HepG2 (cell line): ENCODE measurements at regions not wholly inside any gene's neighbourhood (a gene's known extent, or its start where the extent isn't known, plus 50 kb on each side); places are given as distances from the start of the nearest gene placed in this dataset.

Experiments used
- ATAC-seq: fragments of 200-7000 bp; cut with Tn5 transposase; 3 replicates; pipeline ENCODE4 v1.9.1; 2020; ENCODE audit warnings: mild to moderate bottlenecking, moderate library complexity
- BruUV-seq: library from RNA; stranded (reverse); fragments of 400-500 nt; replicated peaks from 2 replicates; lab custom pipeline; 2021; lab: Mats Ljungman, UMichigan
- CTCF ChIA-PET: fragments of 300-600 bp; formaldehyde crosslinking; extraction: SDS; loops from one replicate; lab custom pipeline; 2021; ENCODE audit warnings: low total read pairs, inconsistent platforms, low intra/inter-chr PET ratio; lab: Yijun Ruan, JAX
- POLR2A ChIA-PET: fragments of 350-600 bp; sonication (Branson Sonifier 250); formaldehyde crosslinking; loops from one replicate; lab custom pipeline; 2020; ENCODE audit warnings: antibody characterized with exemption, inconsistent platforms; lab: Yijun Ruan, JAX
- DNase-seq: peaks from one replicate; pipeline ENCODE4 v3.0.0-alpha.2; 2015; ENCODE audit warnings: low spot score
- FAIRE-seq: peaks from 3 replicates; lab custom pipeline; 2011; peaks lifted over from hg19 to GRCh38; lab: Jason Lieb, UNC
- H2AFZ ChIP-seq: one replicate; pipeline ENCODE4 v1.6.1; 2011; ENCODE audit warnings: low read length, inconsistent platforms
- H3K27ac ChIP-seq: fragments of 300-600 bp; 3 replicates; pipeline ENCODE4 v1.8.0; 2011; ENCODE audit warnings: mixed run types, mild to moderate bottlenecking, mixed read lengths, low read length, inconsistent platforms; ENCODE audit not compliant: insufficient read depth; ENCODE audit errors: extremely low read length
- H3K27me3 ChIP-seq, 2 experiments: fragments of 200-600 bp in 1 of 2; 2 replicates in 1 of 2; 3 replicates in 1 of 2; pipeline versions ENCODE4 v1.6.0 to v1.8.0; 2011; ENCODE audit warnings: low read length in 2 of 2, mild to moderate bottlenecking in 2 of 2, moderate library complexity in 2 of 2, inconsistent platforms in 1 of 2; ENCODE audit not compliant: insufficient read depth in 2 of 2, control insufficient read depth in 1 of 2
- H3K36me3 ChIP-seq, 2 experiments: fragments of 200-600 bp in 1 of 2; replicated peaks in 1 of 2; 2 replicates in 1 of 2; 3 replicates in 1 of 2; pipeline versions ENCODE4 v1.5.1 to v1.8.0; 2011; ENCODE audit warnings: low read length in 2 of 2, inconsistent platforms in 1 of 2; ENCODE audit not compliant: insufficient read depth in 2 of 2, control insufficient read depth in 1 of 2
- H3K4me1 ChIP-seq: 2 replicates; pipeline ENCODE4 v1.5.1; 2012; ENCODE audit warnings: low read length, inconsistent platforms; ENCODE audit not compliant: insufficient read depth
- H3K4me2 ChIP-seq: 2 replicates; pipeline ENCODE4 v1.6.0; 2011; ENCODE audit warnings: low read depth, low read length, inconsistent platforms
- H3K4me3 ChIP-seq, 3 experiments: fragments of 200-600 bp in 1 of 3; sonication (generic), shearing (Covaris generic) in 1 of 3; replicated peaks in 1 of 3; 2 replicates each; pipeline ENCODE4 v1.5.1; 2011 to 2016; ENCODE audit warnings: low read length in 3 of 3, inconsistent platforms in 2 of 3, low read depth in 2 of 3, mild to moderate bottlenecking in 2 of 3, control low read depth in 1 of 3, mixed read lengths in 1 of 3; ENCODE audit not compliant: insufficient read depth in 1 of 3
- H3K79me2 ChIP-seq: one replicate; pipeline ENCODE4 v1.6.1; 2011; ENCODE audit warnings: low read length, inconsistent platforms; ENCODE audit not compliant: insufficient read depth
- H3K9ac ChIP-seq: 2 replicates; pipeline ENCODE4 v1.6.0; 2011; ENCODE audit warnings: mild to moderate bottlenecking, low read depth, low read length, inconsistent platforms; ENCODE audit not compliant: insufficient read depth
- H3K9me3 ChIP-seq: 2 replicates; pipeline ENCODE4 v1.5.1; 2012; ENCODE audit warnings: mild to moderate bottlenecking, low read length
- H4K20me1 ChIP-seq: 2 replicates; pipeline ENCODE4 v1.6.0; 2011; ENCODE audit warnings: inconsistent platforms, mild to moderate bottlenecking, low read length, moderate library complexity; ENCODE audit not compliant: insufficient read depth
- AGO1 ChIP-seq: fragments of 200-400 bp; formaldehyde crosslinking; IDR thresholded peaks from 2 replicates; pipeline ENCODE4 v1.6.1; 2017; ENCODE audit warnings: mild to moderate bottlenecking, low read depth, low read length, moderate library complexity; ENCODE audit not compliant: poor library complexity, severe bottlenecking
- CREB1 ChIP-seq, 2 experiments: fragments of 450-650 bp in 1 of 2; IDR thresholded peaks; 2 replicates each; pipeline ENCODE4 v1.6.1; 2016 to 2017; ENCODE audit warnings: control low read depth in 1 of 2, mild to moderate bottlenecking in 1 of 2, missing compliant biosample characterization in 1 of 2, missing genetic modification characterization in 1 of 2
- ISL2 ChIP-seq: sonication (generic); formaldehyde crosslinking; IDR thresholded peaks from 2 replicates; pipeline ENCODE4 v1.5.0; 2020; ENCODE audit warnings: missing genetic modification reagents
- MIER2 ChIP-seq: IDR thresholded peaks from 2 replicates; pipeline ENCODE4 v1.6.1; 2016; ENCODE audit warnings: missing biosample characterization, missing genetic modification reagents
- MLLT10 ChIP-seq: sonication (generic); formaldehyde crosslinking; IDR thresholded peaks from 2 replicates; pipeline ENCODE4 v1.4.0; 2020; ENCODE audit warnings: missing genetic modification reagents
- SMARCE1 ChIP-seq: fragments of 450-650 bp; IDR thresholded peaks from 2 replicates; pipeline ENCODE4 v1.6.1; 2017; ENCODE audit warnings: borderline replicate concordance
- ZNF441 ChIP-seq: sonication (generic); formaldehyde crosslinking; IDR thresholded peaks from 2 replicates; pipeline ENCODE4 v1.7.0; 2021; ENCODE audit warnings: missing genetic modification reagents, borderline replicate concordance
- ZNF546 ChIP-seq: sonication (generic); formaldehyde crosslinking; conservative IDR thresholded peaks from 2 replicates; pipeline ENCODE4 v1.8.1; 2023; ENCODE audit warnings: mild to moderate bottlenecking, missing genetic modification reagents
- ZNF761 ChIP-seq: sonication (generic); formaldehyde crosslinking; conservative IDR thresholded peaks from 2 replicates; pipeline ENCODE4 v1.4.0; 2020; ENCODE audit warnings: mild to moderate bottlenecking, missing genetic modification reagents
- ZNF780A ChIP-seq: sonication (generic); formaldehyde crosslinking; IDR thresholded peaks from 2 replicates; pipeline ENCODE4 v1.8.0; 2022; ENCODE audit warnings: mild to moderate bottlenecking, missing genetic modification reagents, moderate library complexity
- WGBS: methylation state at CpG from one replicate; pipeline ENCODE4 v1.1.6; 2017; ENCODE audit warnings: low lambda C conversion rate; 5-methylcytosine and 5-hydroxymethylcytosine counted together
- in situ Hi-C: cut with HindIII; loops from 2 replicates; pipeline ENCODE4 v1.10.0; 2017; ENCODE audit warnings: low pct_unique_long_range_greater_than_20kb; ENCODE audit not compliant: extremely low pct_ligation_motif_present
- intact Hi-C: fragments of 100-400 bp; cut with micrococcal nuclease; formaldehyde crosslinking; loops from one replicate; pipeline ENCODE4 v1.10.0; 2022; ENCODE audit not compliant: unreplicated experiment
- TF ChIP-seq, protein P1 (sequence below): sonication (generic); formaldehyde crosslinking; IDR thresholded peaks from 2 replicates; pipeline ENCODE4 v1.5.0; 2020; ENCODE audit warnings: missing genetic modification reagents, mild to moderate bottlenecking, borderline replicate concordance
- TF ChIP-seq, protein P2 (sequence below): sonication (generic); formaldehyde crosslinking; IDR thresholded peaks from 2 replicates; pipeline ENCODE4 v1.8.1; 2023; ENCODE audit warnings: mild to moderate bottlenecking, inconsistent platforms, moderate library complexity, missing genetic modification reagents, borderline replicate concordance
- TF ChIP-seq, protein P3 (sequence below): IDR thresholded peaks from 2 replicates; pipeline ENCODE4 v1.6.1; 2016; ENCODE audit warnings: low read depth, borderline replicate concordance
- TF ChIP-seq, protein P4 (sequence below): sonication (generic); formaldehyde crosslinking; IDR thresholded peaks from 2 replicates; pipeline ENCODE4 v1.4.0; 2020; ENCODE audit warnings: mild to moderate bottlenecking, missing genetic modification reagents
- TF ChIP-seq, protein P5 (sequence below): conservative IDR thresholded peaks from 2 replicates; pipeline ENCODE4 v1.6.1; 2018; ENCODE audit warnings: missing genetic modification reagents

DNA sequence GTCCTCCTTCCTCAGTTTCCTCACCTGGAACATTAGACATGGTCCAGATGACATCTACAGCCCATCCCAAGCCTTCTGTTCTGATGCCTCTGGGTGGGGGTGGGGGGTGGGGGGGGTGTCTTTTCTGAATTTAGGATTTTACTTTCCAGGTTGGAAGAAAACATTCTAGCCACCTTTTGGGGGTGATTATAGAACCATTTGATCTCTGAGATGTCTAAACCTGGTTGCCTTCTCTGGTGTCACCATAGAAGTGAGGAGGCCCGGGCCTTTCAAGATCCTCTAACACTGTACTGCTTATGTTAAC, 411.0 kb upstream of the ZMIZ1 start:
- Histone ChIP-seq H4K20me1 (no peaks in the 10 kb centered on the region), H3K36me3 (no peaks in the 10 kb centered on the region), H3K79me2 (no peaks in the 10 kb centered on the region), H3K4me1 (peaks cover 35% of the 10 kb centered on the region), H2AFZ (no peak overlapping the region), H3K4me2 (peak overlapping the region; percentile 86; the same call in 1 of the 2 replicates), H3K9ac (no peak overlapping the region), H3K27ac (no peak overlapping the region), H3K9me3 (no peaks in the 10 kb centered on the region), H3K4me3 (no peak overlapping the region), H3K27me3 (no peaks in the 10 kb centered on the region)
- ChIA-PET POLR2A (interaction anchor here (0.6 to 0.9 kb wide), 5 partner anchors 13 to 610 kb away, joined by 3 to 5 read pairs (median 3); no protein-coding TSS in a partner anchor), CTCF (interaction anchor here (1.2 to 1.8 kb wide), 4 partner anchors 225 to 610 kb away, joined by 3 to 8 read pairs (median 6); no protein-coding TSS in a partner anchor)
- in situ Hi-C loops (no loop called here), intact Hi-C loops (loop anchor here (1.0 to 10.0 kb wide), 7 partner anchors 116 to 611 kb away; partner anchors contain the start of gene ZMIZ1)
- FAIRE-seq (no peak), ATAC-seq (no peak), DNase-seq (no peak)
- 14% methylated on average over 1 of the region's 1 CpG for WGBS
- no TSS peak for BruUV-seq
- TF ChIP-seq MLLT10 = no peak
- TF ChIP-seq, protein P1, sequence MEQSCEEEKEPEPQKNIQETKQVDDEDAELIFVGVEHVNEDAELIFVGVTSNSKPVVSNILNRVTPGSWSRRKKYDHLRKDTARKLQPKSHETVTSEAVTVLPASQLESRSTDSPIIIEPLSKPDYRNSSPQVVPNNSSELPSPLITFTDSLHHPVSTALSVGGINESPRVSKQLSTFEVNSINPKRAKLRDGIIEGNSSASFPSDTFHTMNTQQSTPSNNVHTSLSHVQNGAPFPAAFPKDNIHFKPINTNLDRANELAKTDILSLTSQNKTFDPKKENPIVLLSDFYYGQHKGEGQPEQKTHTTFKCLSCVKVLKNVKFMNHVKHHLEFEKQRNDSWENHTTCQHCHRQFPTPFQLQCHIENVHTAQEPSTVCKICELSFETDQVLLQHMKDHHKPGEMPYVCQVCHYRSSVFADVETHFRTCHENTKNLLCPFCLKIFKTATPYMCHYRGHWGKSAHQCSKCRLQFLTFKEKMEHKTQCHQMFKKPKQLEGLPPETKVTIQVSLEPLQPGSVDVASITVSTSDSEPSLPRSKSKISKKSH (CRISPR knock-in tag) = no peak
- TF ChIP-seq SMARCE1 = no peak
- no peak for TF ChIP-seq MIER2
- no peak for TF ChIP-seq AGO1
- TF ChIP-seq CREB1 (IDR thresholded peaks at IDR 0.05) = no peak
- TF ChIP-seq CREB1 (CRISPR knock-in tag; IDR thresholded peaks at IDR 0.05) = no peak
- TF ChIP-seq, protein P2, sequence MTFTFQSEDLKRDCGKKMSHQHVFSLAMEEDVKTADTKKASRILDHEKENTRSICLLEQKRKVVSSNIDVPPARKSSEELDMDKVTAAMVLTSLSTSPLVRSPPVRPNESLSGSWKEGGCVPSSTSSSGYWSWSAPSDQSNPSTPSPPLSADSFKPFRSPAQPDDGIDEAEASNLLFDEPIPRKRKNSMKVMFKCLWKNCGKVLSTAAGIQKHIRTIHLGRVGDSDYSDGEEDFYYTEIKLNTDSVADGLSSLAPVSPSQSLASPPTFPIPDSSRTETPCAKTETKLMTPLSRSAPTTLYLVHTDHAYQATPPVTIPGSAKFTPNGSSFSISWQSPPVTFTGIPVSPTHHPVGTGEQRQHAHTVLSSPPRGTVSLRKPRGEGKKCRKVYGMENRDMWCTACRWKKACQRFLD = no peak
- TF ChIP-seq, protein P3, sequence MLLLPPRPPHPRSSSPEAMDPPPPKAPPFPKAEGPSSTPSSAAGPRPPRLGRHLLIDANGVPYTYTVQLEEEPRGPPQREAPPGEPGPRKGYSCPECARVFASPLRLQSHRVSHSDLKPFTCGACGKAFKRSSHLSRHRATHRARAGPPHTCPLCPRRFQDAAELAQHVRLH = no peak
- TF ChIP-seq, protein P4, sequence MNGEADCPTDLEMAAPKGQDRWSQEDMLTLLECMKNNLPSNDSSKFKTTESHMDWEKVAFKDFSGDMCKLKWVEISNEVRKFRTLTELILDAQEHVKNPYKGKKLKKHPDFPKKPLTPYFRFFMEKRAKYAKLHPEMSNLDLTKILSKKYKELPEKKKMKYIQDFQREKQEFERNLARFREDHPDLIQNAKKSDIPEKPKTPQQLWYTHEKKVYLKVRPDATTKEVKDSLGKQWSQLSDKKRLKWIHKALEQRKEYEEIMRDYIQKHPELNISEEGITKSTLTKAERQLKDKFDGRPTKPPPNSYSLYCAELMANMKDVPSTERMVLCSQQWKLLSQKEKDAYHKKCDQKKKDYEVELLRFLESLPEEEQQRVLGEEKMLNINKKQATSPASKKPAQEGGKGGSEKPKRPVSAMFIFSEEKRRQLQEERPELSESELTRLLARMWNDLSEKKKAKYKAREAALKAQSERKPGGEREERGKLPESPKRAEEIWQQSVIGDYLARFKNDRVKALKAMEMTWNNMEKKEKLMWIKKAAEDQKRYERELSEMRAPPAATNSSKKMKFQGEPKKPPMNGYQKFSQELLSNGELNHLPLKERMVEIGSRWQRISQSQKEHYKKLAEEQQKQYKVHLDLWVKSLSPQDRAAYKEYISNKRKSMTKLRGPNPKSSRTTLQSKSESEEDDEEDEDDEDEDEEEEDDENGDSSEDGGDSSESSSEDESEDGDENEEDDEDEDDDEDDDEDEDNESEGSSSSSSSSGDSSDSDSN (CRISPR knock-in tag) = no peak
- TF ChIP-seq, protein P5, sequence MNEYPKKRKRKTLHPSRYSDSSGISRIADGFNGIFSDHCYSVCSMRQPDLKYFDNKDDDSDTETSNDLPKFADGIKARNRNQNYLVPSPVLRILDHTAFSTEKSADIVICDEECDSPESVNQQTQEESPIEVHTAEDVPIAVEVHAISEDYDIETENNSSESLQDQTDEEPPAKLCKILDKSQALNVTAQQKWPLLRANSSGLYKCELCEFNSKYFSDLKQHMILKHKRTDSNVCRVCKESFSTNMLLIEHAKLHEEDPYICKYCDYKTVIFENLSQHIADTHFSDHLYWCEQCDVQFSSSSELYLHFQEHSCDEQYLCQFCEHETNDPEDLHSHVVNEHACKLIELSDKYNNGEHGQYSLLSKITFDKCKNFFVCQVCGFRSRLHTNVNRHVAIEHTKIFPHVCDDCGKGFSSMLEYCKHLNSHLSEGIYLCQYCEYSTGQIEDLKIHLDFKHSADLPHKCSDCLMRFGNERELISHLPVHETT = no peak
- TF ChIP-seq ZNF546 (CRISPR knock-in tag) = no peak
- no peak for TF ChIP-seq ZNF761 (CRISPR knock-in tag)
- no peak for TF ChIP-seq ZNF441 (CRISPR knock-in tag)
- no peak for TF ChIP-seq ISL2 (CRISPR knock-in tag)
- TF ChIP-seq ZNF780A = no peak
